ENCODE measurements at regions not wholly inside any gene's neighbourhood (a gene's known extent, or its start where the extent isn't known, plus 50 kb on each side); places are given as distances from the start of the nearest gene placed in this dataset.

DNA sequence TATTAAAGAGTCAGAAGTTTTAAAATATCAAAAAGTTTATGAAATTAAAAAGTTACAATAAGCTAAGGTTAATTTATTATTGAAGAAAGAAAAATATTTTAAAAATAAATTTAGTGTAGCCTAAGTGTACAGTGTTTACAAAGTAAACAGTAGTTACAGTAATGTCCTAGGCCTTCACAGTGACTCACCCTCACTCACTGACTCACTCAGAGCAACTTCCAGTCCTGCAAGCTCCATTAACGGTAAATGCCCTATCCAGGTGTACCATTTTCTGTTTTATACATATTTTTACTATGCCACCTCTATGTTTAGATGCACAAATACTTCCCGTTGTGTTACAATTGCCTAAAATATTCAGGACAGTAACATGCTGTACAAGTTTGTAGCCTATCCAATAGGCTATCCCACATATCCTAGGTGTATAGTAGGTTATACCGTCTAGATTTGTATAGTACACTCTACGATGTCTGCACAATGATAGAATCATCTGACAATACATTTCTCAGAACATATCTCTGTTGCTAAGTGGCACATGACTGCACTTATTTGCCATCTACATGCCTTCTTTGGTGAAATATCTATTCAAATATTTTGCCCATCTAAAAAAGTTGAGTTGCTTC is 67.2 kb upstream of the WSB1 start:
- Histone ChIP-seq H2BK15ac (ENCODE audit: low read depth, poor library complexity, severe bottlenecking) (no peak overlapping the region), H3K36me3 (ENCODE audit: control insufficient read depth in 1 of 2, insufficient read depth in 2 of 2, low read depth in 1 of 2, low read length in 2 of 2) (no peaks in the 10 kb centered on the region), H2BK12ac (ENCODE audit: low read length in 2 of 2) (no peak overlapping the region), H3K4me1 (ENCODE audit: control insufficient read depth, insufficient read depth, low read depth, low read length) (peaks cover 2% of the 10 kb centered on the region), H2AFZ (ENCODE audit: low read depth, low read length) (no peak overlapping the region), H2BK5ac (ENCODE audit: low read depth, low read length, poor library complexity, severe bottlenecking) (no peak overlapping the region), H3K79me1 (replicated peaks; ENCODE audit: low read length, poor library complexity, severe bottlenecking) (no peaks in the 10 kb centered on the region), H3K18ac (ENCODE audit: low read depth in 1 of 2, low read length in 2 of 2) (no peak overlapping the region), H3K4me3 (ENCODE audit: insufficient read depth in 1 of 2, low read depth in 1 of 2, low read length in 2 of 2) (no peak overlapping the region), H3K23ac (ENCODE audit: low read length in 2 of 2) (no peak overlapping the region), H3K4me2 (ENCODE audit: low read length, poor library complexity, severe bottlenecking) (no peak overlapping the region), H4K8ac (ENCODE audit: low read length) (no peak overlapping the region), H2BK120ac (ENCODE audit: low read depth, low read length) (no peak overlapping the region), H3K9ac (ENCODE audit: low read length) (peak overlapping the region; percentile 38), H4K91ac (ENCODE audit: low read length) (no peak overlapping the region), H3K9me3 (ENCODE audit: control insufficient read depth, low read length) (peaks cover 3% of the 10 kb centered on the region), H2AK5ac (ENCODE audit: low read length, severe bottlenecking) (no peak overlapping the region), H3K27me3 (ENCODE audit: control insufficient read depth in 1 of 2, insufficient read depth in 1 of 2, low read length in 2 of 2) (no peaks in the 10 kb centered on the region), H3K27ac (ENCODE audit: low read length, poor library complexity, severe bottlenecking) (no peak overlapping the region), H3K4ac (ENCODE audit: low read depth in 1 of 2, low read length in 2 of 2) (no peak overlapping the region), H3K14ac (ENCODE audit: low read length in 2 of 2) (no peak overlapping the region)
- peak; percentile 65 for DNase-seq
- 75% methylated on average over 3 of the region's 4 CpGs for WGBS

DNA sequence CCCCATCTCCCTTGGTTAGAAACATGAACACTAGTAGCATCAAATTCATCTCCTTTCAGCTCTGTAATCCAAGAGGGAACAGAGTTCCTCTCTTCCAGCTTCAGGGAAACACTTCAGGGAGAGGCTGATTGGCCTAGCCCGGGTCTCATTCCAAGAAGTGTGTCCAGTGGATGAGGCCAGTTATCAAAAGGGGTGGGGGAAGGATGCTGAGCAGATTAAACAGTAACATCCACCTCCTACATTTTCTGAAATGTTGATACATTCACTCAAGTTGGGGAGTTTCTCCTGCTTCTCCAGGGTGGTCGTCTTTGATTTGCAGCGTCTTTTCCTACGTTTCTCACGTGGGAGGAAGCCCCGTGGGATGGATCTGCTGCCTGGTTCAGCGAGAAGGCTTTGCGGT is 62.9 kb upstream of the WSB1 start:
- 79% methylated on average over 7 of the region's 8 CpGs for WGBS
- no peak overlapping the region for H3K4ac ChIP-seq (ENCODE audit: low read depth in 1 of 2, low read length in 2 of 2)
- no peaks in the 10 kb centered on the region for H3K9me3 ChIP-seq (ENCODE audit: control insufficient read depth, low read length)
- no peaks in the 10 kb centered on the region for H3K4me1 ChIP-seq (ENCODE audit: control insufficient read depth, insufficient read depth, low read depth, low read length)
- no peak for DNase-seq
- H3K4me2 ChIP-seq (ENCODE audit: low read length, poor library complexity, severe bottlenecking): no peak overlapping the region
- H3K23ac ChIP-seq (ENCODE audit: low read length in 2 of 2): no peak overlapping the region
- H4K8ac ChIP-seq (ENCODE audit: low read length): no peak overlapping the region
- H3K14ac ChIP-seq (ENCODE audit: low read length in 2 of 2): no peak overlapping the region
- no peak overlapping the region for H3K9ac ChIP-seq (ENCODE audit: low read length)
- no peak overlapping the region for H2BK15ac ChIP-seq (ENCODE audit: low read depth, poor library complexity, severe bottlenecking)
- no peak overlapping the region for H2AK5ac ChIP-seq (ENCODE audit: low read length, severe bottlenecking)
- no peak overlapping the region for H2AFZ ChIP-seq (ENCODE audit: low read depth, low read length)
- no peak overlapping the region for H3K18ac ChIP-seq (ENCODE audit: low read depth in 1 of 2, low read length in 2 of 2)
- no peaks in the 10 kb centered on the region for H3K36me3 ChIP-seq (ENCODE audit: control insufficient read depth in 1 of 2, insufficient read depth in 2 of 2, low read depth in 1 of 2, low read length in 2 of 2)
- no peak overlapping the region for H3K4me3 ChIP-seq (ENCODE audit: insufficient read depth in 1 of 2, low read depth in 1 of 2, low read length in 2 of 2)
- no peak overlapping the region for H4K91ac ChIP-seq (ENCODE audit: low read length)
- no peak overlapping the region for H2BK12ac ChIP-seq (ENCODE audit: low read length in 2 of 2)
- no peaks in the 10 kb centered on the region for H3K27me3 ChIP-seq (ENCODE audit: control insufficient read depth in 1 of 2, insufficient read depth in 1 of 2, low read length in 2 of 2)
- H3K79me1 ChIP-seq (replicated peaks; ENCODE audit: low read length, poor library complexity, severe bottlenecking): no peaks in the 10 kb centered on the region
- H2BK120ac ChIP-seq (ENCODE audit: low read depth, low read length): no peak overlapping the region
- H3K27ac ChIP-seq (ENCODE audit: low read length, poor library complexity, severe bottlenecking): no peak overlapping the region
- no peak overlapping the region for H2BK5ac ChIP-seq (ENCODE audit: low read depth, low read length, poor library complexity, severe bottlenecking)

- no peak overlapping the region for H3K4me3 ChIP-seq (ENCODE audit: insufficient read depth in 1 of 2, low read depth in 1 of 2, low read length in 2 of 2)
- no peak overlapping the region for H2BK120ac ChIP-seq (ENCODE audit: low read depth, low read length)
- H2BK15ac ChIP-seq (ENCODE audit: low read depth, poor library complexity, severe bottlenecking): no peak overlapping the region
- no peak overlapping the region for H4K8ac ChIP-seq (ENCODE audit: low read length)
- H4K91ac ChIP-seq (ENCODE audit: low read length): no peak overlapping the region
- H3K9me3 ChIP-seq (ENCODE audit: control insufficient read depth, low read length): no peaks in the 10 kb centered on the region
- WGBS: 59% methylated on average over 5 of the region's 5 CpGs
- H2BK12ac ChIP-seq (ENCODE audit: low read length in 2 of 2): no peak overlapping the region
- no peak overlapping the region for H3K14ac ChIP-seq (ENCODE audit: low read length in 2 of 2)
- H2AFZ ChIP-seq (ENCODE audit: low read depth, low read length): no peak overlapping the region
- H3K18ac ChIP-seq (ENCODE audit: low read depth in 1 of 2, low read length in 2 of 2): no peak overlapping the region
- no peak overlapping the region for H3K23ac ChIP-seq (ENCODE audit: low read length in 2 of 2)
- no peak for DNase-seq
- H2BK5ac ChIP-seq (ENCODE audit: low read depth, low read length, poor library complexity, severe bottlenecking): no peak overlapping the region
- no peaks in the 10 kb centered on the region for H3K27me3 ChIP-seq (ENCODE audit: control insufficient read depth in 1 of 2, insufficient read depth in 1 of 2, low read length in 2 of 2)
- no peaks in the 10 kb centered on the region for H3K36me3 ChIP-seq (ENCODE audit: control insufficient read depth in 1 of 2, insufficient read depth in 2 of 2, low read depth in 1 of 2, low read length in 2 of 2)
- no peak overlapping the region for H3K27ac ChIP-seq (ENCODE audit: low read length, poor library complexity, severe bottlenecking)
- no peaks in the 10 kb centered on the region for H3K4me1 ChIP-seq (ENCODE audit: control insufficient read depth, insufficient read depth, low read depth, low read length)
- no peak overlapping the region for H2AK5ac ChIP-seq (ENCODE audit: low read length, severe bottlenecking)
- H3K4me2 ChIP-seq (ENCODE audit: low read length, poor library complexity, severe bottlenecking): no peak overlapping the region
- no peaks in the 10 kb centered on the region for H3K79me1 ChIP-seq (replicated peaks; ENCODE audit: low read length, poor library complexity, severe bottlenecking)
- H3K4ac ChIP-seq (ENCODE audit: low read depth in 1 of 2, low read length in 2 of 2): no peak overlapping the region
- no peak overlapping the region for H3K9ac ChIP-seq (ENCODE audit: low read length)
These were observed 61.6 kb upstream of the WSB1 start for GRCh38 chr17:27232328-27232727.

- Histone ChIP-seq H2BK12ac (ENCODE audit: low read length in 2 of 2) (no peak overlapping the region), H3K4ac (ENCODE audit: low read depth in 1 of 2, low read length in 2 of 2) (no peak overlapping the region), H3K27ac (ENCODE audit: low read length, poor library complexity, severe bottlenecking) (no peak overlapping the region), H3K14ac (ENCODE audit: low read length in 2 of 2) (no peak overlapping the region), H2BK15ac (ENCODE audit: low read depth, poor library complexity, severe bottlenecking) (no peak overlapping the region), H2AFZ (ENCODE audit: low read depth, low read length) (no peak overlapping the region), H3K4me1 (ENCODE audit: control insufficient read depth, insufficient read depth, low read depth, low read length) (no peaks in the 10 kb centered on the region), H3K79me1 (replicated peaks; ENCODE audit: low read length, poor library complexity, severe bottlenecking) (no peaks in the 10 kb centered on the region), H3K18ac (ENCODE audit: low read depth in 1 of 2, low read length in 2 of 2) (no peak overlapping the region), H3K36me3 (ENCODE audit: control insufficient read depth in 1 of 2, insufficient read depth in 2 of 2, low read depth in 1 of 2, low read length in 2 of 2) (no peaks in the 10 kb centered on the region), H3K4me3 (ENCODE audit: insufficient read depth in 1 of 2, low read depth in 1 of 2, low read length in 2 of 2) (no peak overlapping the region), H3K27me3 (ENCODE audit: control insufficient read depth in 1 of 2, insufficient read depth in 1 of 2, low read length in 2 of 2) (no peaks in the 10 kb centered on the region), H3K23ac (ENCODE audit: low read length in 2 of 2) (no peak overlapping the region), H4K8ac (ENCODE audit: low read length) (no peak overlapping the region), H4K91ac (ENCODE audit: low read length) (no peak overlapping the region), H2BK5ac (ENCODE audit: low read depth, low read length, poor library complexity, severe bottlenecking) (no peak overlapping the region), H2BK120ac (ENCODE audit: low read depth, low read length) (no peak overlapping the region), H3K9ac (ENCODE audit: low read length) (no peak overlapping the region), H2AK5ac (ENCODE audit: low read length, severe bottlenecking) (no peak overlapping the region), H3K9me3 (ENCODE audit: control insufficient read depth, low read length) (no peaks in the 10 kb centered on the region), H3K4me2 (ENCODE audit: low read length, poor library complexity, severe bottlenecking) (no peak overlapping the region)
- no peak for DNase-seq
- WGBS: 71% methylated on average over 3 of the region's 3 CpGs
These were observed 60.9 kb upstream of the WSB1 start for GRCh38 chr17:27233059-27233458.
